ENCODE measurements at regions not wholly inside any gene's neighbourhood (a gene's known extent, or its start where the extent isn't known, plus 50 kb on each side); places are given as distances from the start of the nearest gene placed in this dataset.

- H3K4me2 ChIP-seq (ENCODE audit: low read length) = no peak overlapping the region
Measured at GRCh38 chr20:57811374-57812020, 101.7 kb upstream of the PMEPA1 start.

GRCh38 chr20:57810511-57811373 is 100.9 kb upstream of the PMEPA1 start:
- H3K4me2 ChIP-seq (ENCODE audit: low read length) = no peak overlapping the region

More at GRCh38 chr20:57811374-57812020, 101.7 kb upstream of the PMEPA1 start:
- no peak for TF ChIP-seq CTCF (IDR thresholded peaks at IDR 0.05; ENCODE audit: low read length)
- no peak for TF ChIP-seq EZH2 (IDR thresholded peaks at IDR 0.05; ENCODE audit: borderline replicate concordance, low read length)
- Histone ChIP-seq H3K4me1 (ENCODE audit: insufficient read depth, low read length, severe bottlenecking) (no peaks in the 10 kb centered on the region), H2AFZ (ENCODE audit: low read length) (no peak overlapping the region), H3K9ac (ENCODE audit: low read length) (no peak overlapping the region), H3K9me3 (ENCODE audit: low read length) (no peaks in the 10 kb centered on the region), H3F3A (ENCODE audit: insufficient read depth, low read length) (no peaks in the 10 kb centered on the region), H3K9me2 (ENCODE audit: low read depth, low read length) (no peaks in the 10 kb centered on the region), H4K20me1 (ENCODE audit: insufficient read depth, low read length) (no peaks in the 10 kb centered on the region), H3K36me3 (ENCODE audit: insufficient read depth, low read length) (no peaks in the 10 kb centered on the region), H3K4me3 (ENCODE audit: low read depth, low read length, poor library complexity, severe bottlenecking) (no peak overlapping the region), H3K27ac (ENCODE audit: low read depth, low read length, poor library complexity, severe bottlenecking) (no peak overlapping the region), H3K27me3 (ENCODE audit: insufficient read depth, low read length) (no peaks in the 10 kb centered on the region), H3K79me2 (ENCODE audit: insufficient read depth, low read length) (no peaks in the 10 kb centered on the region)

GRCh38 chr20:57809661-57810172 is 99.9 kb upstream of the PMEPA1 start:
- H3F3A ChIP-seq (ENCODE audit: insufficient read depth, low read length) = no peaks in the 10 kb centered on the region
- H3K9me3 ChIP-seq (ENCODE audit: low read length) = no peaks in the 10 kb centered on the region

More at GRCh38 chr20:57810511-57811373, 100.9 kb upstream of the PMEPA1 start:
- H4K20me1 ChIP-seq (ENCODE audit: insufficient read depth, low read length) = no peaks in the 10 kb centered on the region
- H3K9me2 ChIP-seq (ENCODE audit: low read depth, low read length) = no peaks in the 10 kb centered on the region
- H3K9ac ChIP-seq (ENCODE audit: low read length) = no peak overlapping the region
- H3K4me3 ChIP-seq (ENCODE audit: low read depth, low read length, poor library complexity, severe bottlenecking) = no peak overlapping the region
- no peaks in the 10 kb centered on the region for H3K4me1 ChIP-seq (ENCODE audit: insufficient read depth, low read length, severe bottlenecking)
- no peak overlapping the region for H2AFZ ChIP-seq (ENCODE audit: low read length)
- H3K9me3 ChIP-seq (ENCODE audit: low read length) = no peaks in the 10 kb centered on the region
- H3K27me3 ChIP-seq (ENCODE audit: insufficient read depth, low read length) = no peaks in the 10 kb centered on the region
- H3K79me2 ChIP-seq (ENCODE audit: insufficient read depth, low read length) = no peaks in the 10 kb centered on the region
- no peaks in the 10 kb centered on the region for H3F3A ChIP-seq (ENCODE audit: insufficient read depth, low read length)
- TF ChIP-seq CTCF (IDR thresholded peaks at IDR 0.05; ENCODE audit: low read length) (no peak), EZH2 (IDR thresholded peaks at IDR 0.05; ENCODE audit: borderline replicate concordance, low read length) (no peak)
- H3K36me3 ChIP-seq (ENCODE audit: insufficient read depth, low read length) = no peaks in the 10 kb centered on the region
- no peak overlapping the region for H3K27ac ChIP-seq (ENCODE audit: low read depth, low read length, poor library complexity, severe bottlenecking)

More at GRCh38 chr20:57809661-57810172, 99.9 kb upstream of the PMEPA1 start:
- Histone ChIP-seq H3K4me3 (ENCODE audit: low read depth, low read length, poor library complexity, severe bottlenecking) (no peak overlapping the region), H3K36me3 (ENCODE audit: insufficient read depth, low read length) (no peaks in the 10 kb centered on the region), H3K4me2 (ENCODE audit: low read length) (no peak overlapping the region), H3K4me1 (ENCODE audit: insufficient read depth, low read length, severe bottlenecking) (no peaks in the 10 kb centered on the region), H3K9me2 (ENCODE audit: low read depth, low read length) (no peaks in the 10 kb centered on the region), H3K9ac (ENCODE audit: low read length) (no peak overlapping the region), H2AFZ (ENCODE audit: low read length) (no peak overlapping the region), H3K27me3 (ENCODE audit: insufficient read depth, low read length) (no peaks in the 10 kb centered on the region), H4K20me1 (ENCODE audit: insufficient read depth, low read length) (no peaks in the 10 kb centered on the region), H3K79me2 (ENCODE audit: insufficient read depth, low read length) (no peaks in the 10 kb centered on the region), H3K27ac (ENCODE audit: low read depth, low read length, poor library complexity, severe bottlenecking) (no peak overlapping the region)
- no peak for TF ChIP-seq CTCF (IDR thresholded peaks at IDR 0.05; ENCODE audit: low read length)
- no peak for TF ChIP-seq EZH2 (IDR thresholded peaks at IDR 0.05; ENCODE audit: borderline replicate concordance, low read length)

Measured in OCI-LY1 (cell line).